SK-N-SH (cell line): ENCODE measurements at regions not wholly inside any gene's neighbourhood (a gene's known extent, or its start where the extent isn't known, plus 50 kb on each side); places are given as distances from the start of the nearest gene placed in this dataset.
A peak's percentile ranks its signal among the peaks of the same experiment; 100 is the strongest.
"Not testable (repeated sequence)": the region's sequence is repeated elsewhere in the genome, so short reads cannot be mapped to it uniquely, and the experiment has no call there.

Experiments used
- CTCF ChIA-PET: fragments of 300-600, 350-600 bp; formaldehyde crosslinking; extraction: SDS; loops from one replicate; lab custom pipeline; 2021; lab: Yijun Ruan, JAX
- POLR2A ChIA-PET: fragments of 350-600 bp; sonication (Branson Sonifier 250); formaldehyde crosslinking; extraction: SDS; loops from one replicate; lab custom pipeline; 2020; ENCODE audit warnings: antibody characterized with exemption, inconsistent platforms; lab: Yijun Ruan, JAX
- DNase-seq: peaks from one replicate; pipeline ENCODE4 v3.0.0; 2012
- H2AFZ ChIP-seq: fragments of 200-600 bp; sonication (generic); 2 replicates; pipeline ENCODE4 v1.8.1; 2016; ENCODE audit warnings: antibody characterized with exemption, mild to moderate bottlenecking, low read depth
- H3F3A ChIP-seq: fragments of 200-600 bp; sonication (generic); replicated peaks from 2 replicates; pipeline ENCODE3; 2016; ENCODE audit warnings: antibody characterized with exemption, mild to moderate bottlenecking; ENCODE audit not compliant: insufficient read depth
- H3K27ac ChIP-seq, 2 experiments: fragments of 200-500 bp in 1 of 2; fragments of 200-600 bp in 1 of 2; sonication (Bioruptor generic) in 1 of 2; sonication (generic), shearing (Covaris generic) in 1 of 2; 2 replicates each; pipeline versions ENCODE4 v1.5.1 to v1.6.1; 2014 to 2016; ENCODE audit warnings: low read depth in 2 of 2, inconsistent platforms in 1 of 2, low read length in 1 of 2, mild to moderate bottlenecking in 1 of 2, mixed read lengths in 1 of 2
- H3K27me3 ChIP-seq: fragments of 200-600 bp; sonication (generic), shearing (Covaris generic); 2 replicates; pipeline ENCODE4 v1.6.1; 2016; ENCODE audit warnings: mixed run types; ENCODE audit not compliant: insufficient read depth
- H3K36me3 ChIP-seq, 2 experiments: fragments of 200-500 bp in 1 of 2; fragments of 200-600 bp in 1 of 2; sonication (Bioruptor generic) in 1 of 2; sonication (generic) in 1 of 2; replicated peaks in 1 of 2; 2 replicates each; pipeline versions ENCODE3 to v1.5.1; 2014 to 2016; ENCODE audit warnings: low read length in 1 of 2, mild to moderate bottlenecking in 1 of 2; ENCODE audit not compliant: insufficient read depth in 2 of 2, control insufficient read depth in 1 of 2
- H3K4me1 ChIP-seq, 2 experiments: fragments of 200-500 bp in 1 of 2; fragments of 200-600 bp in 1 of 2; sonication (Bioruptor generic) in 1 of 2; sonication (generic), shearing (Covaris generic) in 1 of 2; 2 replicates each; pipeline versions ENCODE4 v1.5.1 to v1.6.1; 2014 to 2016; ENCODE audit warnings: low read depth in 1 of 2, low read length in 1 of 2, mixed run types in 1 of 2; ENCODE audit not compliant: insufficient read depth in 2 of 2, control insufficient read depth in 1 of 2
- H3K4me2 ChIP-seq: fragments of 200-600 bp; sonication (generic), shearing (Covaris generic); 2 replicates; pipeline ENCODE4 v1.6.1; 2017; ENCODE audit warnings: mixed run types
- H3K4me3 ChIP-seq, 2 experiments: fragments of 200-500 bp in 1 of 2; fragments of 200-600 bp in 1 of 2; sonication (Bioruptor generic) in 1 of 2; sonication (generic), shearing (Covaris generic) in 1 of 2; 2 replicates each; pipeline versions ENCODE4 v1.5.1 to v1.8.1; 2014 to 2016; ENCODE audit warnings: low read depth in 2 of 2, inconsistent platforms in 1 of 2, low read length in 1 of 2, mild to moderate bottlenecking in 1 of 2, mixed read lengths in 1 of 2, moderate library complexity in 1 of 2
- H3K79me2 ChIP-seq: fragments of 200-600 bp; sonication (generic); 2 replicates; pipeline ENCODE4 v1.8.1; 2017; ENCODE audit warnings: mild to moderate bottlenecking; ENCODE audit not compliant: insufficient read depth
- H3K9ac ChIP-seq: fragments of 200-600 bp; sonication (generic); 2 replicates; pipeline ENCODE4 v1.6.1; 2017; ENCODE audit warnings: mixed run types
- H3K9me2 ChIP-seq: fragments of 200-600 bp; sonication (generic); 2 replicates; pipeline ENCODE4 v1.6.1; 2017; ENCODE audit warnings: mixed run types
- H3K9me3 ChIP-seq: fragments of 200-600 bp; sonication (generic); 2 replicates; pipeline ENCODE4 v1.6.1; 2017; ENCODE audit warnings: mixed run types, mild to moderate bottlenecking, moderate library complexity
- H4K20me1 ChIP-seq: fragments of 200-600 bp; sonication (generic); 2 replicates; pipeline ENCODE4 v1.6.1; 2017; ENCODE audit warnings: mild to moderate bottlenecking, mixed run types; ENCODE audit not compliant: insufficient read depth
- CHD2 ChIP-seq: fragments of 150-350 bp; IDR thresholded peaks from 2 replicates; pipeline ENCODE4 v1.6.1; 2018; ENCODE audit warnings: low read length; ENCODE audit not compliant: partially characterized antibody
- CTCF ChIP-seq: fragments of 200-600 bp; sonication (generic); IDR thresholded peaks from 2 replicates; pipeline ENCODE4 v1.6.1; 2017; ENCODE audit warnings: antibody characterized with exemption, mild to moderate bottlenecking, moderate library complexity
- EP300 ChIP-seq, 2 experiments: IDR thresholded peaks; 2 replicates each; pipeline versions ENCODE4 v1.4.0 to v1.6.1; 2012; ENCODE audit warnings: borderline replicate concordance in 1 of 2, low read depth in 1 of 2, low read length in 1 of 2
- EZH2phosphoT487 ChIP-seq: fragments of 200-600 bp; sonication (generic); IDR thresholded peaks from 2 replicates; pipeline ENCODE4 v1.6.1; 2017; ENCODE audit warnings: low read depth, mixed run types, mild to moderate bottlenecking, antibody characterized with exemption, moderate library complexity, borderline replicate concordance
- FOXJ3 ChIP-seq: sonication (generic); formaldehyde crosslinking; IDR thresholded peaks from 2 replicates; pipeline ENCODE4 v1.5.1; 2020; ENCODE audit warnings: mild to moderate bottlenecking, missing genetic modification reagents
- GATA2 ChIP-seq: sonication (generic); formaldehyde crosslinking; IDR thresholded peaks from 2 replicates; pipeline ENCODE4 v1.5.0; 2020; ENCODE audit warnings: mild to moderate bottlenecking, missing genetic modification reagents
- PBX3 ChIP-seq: IDR thresholded peaks from 2 replicates; pipeline ENCODE4; 2012
- POLR2AphosphoS5 ChIP-seq: IDR thresholded peaks from 2 replicates; pipeline ENCODE4 v1.6.1; 2012; ENCODE audit warnings: low read depth, low read length
- REST ChIP-seq: IDR thresholded peaks from 2 replicates; pipeline ENCODE4 v1.6.1; 2012; ENCODE audit warnings: mild to moderate bottlenecking, low read depth, low read length, moderate library complexity
- RFX5 ChIP-seq: IDR thresholded peaks from 2 replicates; pipeline ENCODE4 v1.6.1; 2012; ENCODE audit warnings: mild to moderate bottlenecking, improper control_type of control experiment, low read length
- SMC3 ChIP-seq: IDR thresholded peaks from 2 replicates; pipeline ENCODE4 v1.6.1; 2012; ENCODE audit warnings: low read depth, low read length, improper control_type of control experiment
- TAF1 ChIP-seq: IDR thresholded peaks from 2 replicates; pipeline ENCODE4 v1.6.1; 2012; ENCODE audit warnings: low read depth, mild to moderate bottlenecking, low read length, moderate library complexity, borderline replicate concordance
- TEAD4 ChIP-seq: IDR thresholded peaks from 2 replicates; pipeline ENCODE4 v1.4.0; 2012; ENCODE audit warnings: mild to moderate bottlenecking, borderline replicate concordance; ENCODE audit not compliant: insufficient read depth
- USF1 ChIP-seq: IDR thresholded peaks from 2 replicates; pipeline ENCODE4 v1.4.0; 2012; ENCODE audit warnings: low read depth, borderline replicate concordance
- YY1 ChIP-seq: IDR thresholded peaks from 2 replicates; pipeline ENCODE4 v1.4.0; 2012; ENCODE audit warnings: low read depth, mild to moderate bottlenecking
- WGBS: methylation state at CpG from one replicate; pipeline ENCODE4 v1.1.6; 2017; ENCODE audit warnings: low lambda C conversion rate; 5-methylcytosine and 5-hydroxymethylcytosine counted together

- no peak for TF ChIP-seq CHD2
- no peak for TF ChIP-seq PBX3
- TF ChIP-seq YY1, result no peak
- no peak for TF ChIP-seq POLR2AphosphoS5
- no peak for TF ChIP-seq TEAD4
- TF ChIP-seq SMC3, result no peak
- TF ChIP-seq FOXJ3, result no peak
- TF ChIP-seq REST, result no peak
- TF ChIP-seq TAF1, result no peak
Observed at GRCh38 chr1:170448661-170449158, 83.3 kb upstream of the GORAB start (continued).

GRCh38 chr1:170457325-170458050 is 74.5 kb upstream of the GORAB start:
- POLR2A ChIA-PET, H2AFZ ChIP-seq, DNase-seq, H3K4me2 ChIP-seq, H3K36me3 ChIP-seq, H3K27ac ChIP-seq, H3K9me2 ChIP-seq, H3K9ac ChIP-seq, H3K4me3 ChIP-seq, H3K9me3 ChIP-seq, H3K27me3 ChIP-seq, H3K4me1 ChIP-seq, CTCF ChIA-PET, H4K20me1 ChIP-seq, H3K79me2 ChIP-seq: not testable (repeated sequence)
- peaks cover 28% of the 10 kb centered on the region for H3F3A ChIP-seq
- 0% methylated on average over 3 of the region's 5 CpGs for WGBS

- no peaks in the 10 kb centered on the region for H3K27me3 ChIP-seq
- H3K79me2 ChIP-seq, result no peaks in the 10 kb centered on the region
- no peaks in the 10 kb centered on the region for H3K9me2 ChIP-seq
- H3K9me3 ChIP-seq, result no peaks in the 10 kb centered on the region; the same call in 1 of the 2 replicates
- H3K27ac ChIP-seq, result peak overlapping the region in 1 of 2 experiments; percentile 100; a peak in 2 of 4 replicates
- H2AFZ ChIP-seq, result peak overlapping the region; percentile 68; the same call in 1 of the 2 replicates
- no peak overlapping the region for H3K9ac ChIP-seq
- peaks cover 32% of the 10 kb centered on the region for H3F3A ChIP-seq
- no peak overlapping the region for H3K4me2 ChIP-seq
- peaks cover 0 to 6% of the 10 kb centered on the region in 2 experiments for H3K36me3 ChIP-seq
- no peak overlapping the region for H3K4me3 ChIP-seq
- WGBS, result 21% methylated on average over 2 of the region's 2 CpGs
- POLR2A ChIA-PET, result no interaction called here
- CTCF ChIA-PET, result no interaction called here
- no peak for DNase-seq
- H3K4me1 ChIP-seq, result peaks cover 8 to 9% of the 10 kb centered on the region in 2 experiments; a peak in 3 of 4 replicates
- H4K20me1 ChIP-seq, result no peaks in the 10 kb centered on the region
- no peak for TF ChIP-seq CTCF
- TF ChIP-seq EZH2phosphoT487, result no peak
- no peak for TF ChIP-seq EP300 (IDR thresholded peaks at IDR 0.05; ENCODE audit: borderline replicate concordance in 1 of 2, low read depth in 1 of 2, low read length in 1 of 2)
- no peak for TF ChIP-seq USF1
- no peak for TF ChIP-seq RFX5
- TF ChIP-seq GATA2 (CRISPR knock-in tag), result no peak
Observed at GRCh38 chr1:170460001-170460400, 72.0 kb upstream of the GORAB start.
